CD4-positive, alpha-beta T cell (primary cell): ENCODE measurements at regions not wholly inside any gene's neighbourhood (a gene's known extent, or its start where the extent isn't known, plus 50 kb on each side); places are given as distances from the start of the nearest gene placed in this dataset.

Source experiments
- ATAC-seq: fragments of 200-7000 bp; cut with Tn5 transposase; one replicate; pipeline ENCODE4 v1.10.0; 2022; ENCODE audit warnings: mild to moderate bottlenecking; ENCODE audit not compliant: poor library complexity
- CTCF ChIA-PET: fragments of 350-600 bp; sonication (Branson Sonifier 250); formaldehyde crosslinking; loops from one replicate; lab custom pipeline; 2021; ENCODE audit warnings: antibody characterized with exemption, inconsistent platforms; lab: Charles Lee
- POLR2A ChIA-PET: fragments of 350-600 bp; sonication (Branson Sonifier 250); formaldehyde crosslinking; loops from one replicate; lab custom pipeline; 2021; ENCODE audit warnings: antibody characterized with exemption, inconsistent platforms; lab: Charles Lee
- DNase-seq, 14 experiments: peaks; one replicate each; pipeline ENCODE4 v3.0.0-alpha.2; 2013 to 2020; ENCODE audit warnings: mixed read lengths in 2 of 14
- H3K27ac ChIP-seq, 2 donors: one replicate each; pipeline versions ENCODE4 v1.5.1 to v1.7.0; 2013; ENCODE audit warnings: low read length in 2 of 2, low read depth in 1 of 2, mild to moderate bottlenecking in 1 of 2
- H3K27me3 ChIP-seq, 2 experiments: 1 replicate in 1 of 2; 2 replicates in 1 of 2; pipeline versions ENCODE4 v1.6.1 to v1.7.0; 2013; ENCODE audit warnings: low read length in 2 of 2, control low read depth in 1 of 2, mild to moderate bottlenecking in 1 of 2, moderate library complexity in 1 of 2; ENCODE audit not compliant: insufficient read depth in 2 of 2, control insufficient read depth in 1 of 2
- H3K36me3 ChIP-seq: one replicate; pipeline ENCODE4 v1.6.1; 2013; ENCODE audit warnings: low read length, control low read depth; ENCODE audit not compliant: insufficient read depth
- H3K4me1 ChIP-seq: one replicate; pipeline ENCODE4 v1.6.1; 2013; ENCODE audit warnings: low read length, control low read depth; ENCODE audit not compliant: insufficient read depth
- H3K4me3 ChIP-seq: one replicate; pipeline ENCODE4 v1.5.1; 2013; ENCODE audit warnings: mild to moderate bottlenecking, low read length, moderate library complexity
- H3K9me3 ChIP-seq, 2 experiments: 1 replicate in 1 of 2; 2 replicates in 1 of 2; pipeline versions ENCODE4 v1.6.1 to v1.7.0; 2013; ENCODE audit warnings: low read length in 2 of 2, mild to moderate bottlenecking in 2 of 2, control low read depth in 1 of 2, moderate library complexity in 1 of 2; ENCODE audit not compliant: control insufficient read depth in 1 of 2, insufficient read depth in 1 of 2
- H3K27ac Mint-ChIP-seq: one replicate; pipeline ENCODE4 v1.8.0; 2020; ENCODE audit warnings: mixed read lengths
- H3K27me3 Mint-ChIP-seq: one replicate; pipeline ENCODE4 v1.8.0; 2021; ENCODE audit warnings: mixed read lengths
- H3K36me3 Mint-ChIP-seq: one replicate; pipeline ENCODE4 v1.8.0; 2021; ENCODE audit warnings: low read depth, mixed read lengths
- H3K4me1 Mint-ChIP-seq: one replicate; pipeline ENCODE4 v1.8.0; 2021; ENCODE audit warnings: low read depth, mixed read lengths
- H3K4me3 Mint-ChIP-seq: one replicate; pipeline ENCODE4 v1.8.0; 2020; ENCODE audit warnings: mild to moderate bottlenecking, mixed read lengths
- H3K9me3 Mint-ChIP-seq: one replicate; pipeline ENCODE4 v1.8.0; 2020; ENCODE audit warnings: mixed read lengths
- intact Hi-C, 2 experiments: fragments of 100-400 bp; cut with DNase I in 1 of 2; cut with micrococcal nuclease in 1 of 2; formaldehyde crosslinking; loops; one replicate each; pipeline versions ENCODE4 v1.15.1 to v1.9.0; 2023 to 2025; cut with DNase I, micrococcal nuclease
- TF ChIP-seq, protein P1 (sequence below): fragments of 200-600 bp; IDR thresholded peaks from one replicate; pipeline ENCODE4 v1.8.0; 2022; ENCODE audit warnings: antibody characterized with exemption, mild to moderate bottlenecking

DNA sequence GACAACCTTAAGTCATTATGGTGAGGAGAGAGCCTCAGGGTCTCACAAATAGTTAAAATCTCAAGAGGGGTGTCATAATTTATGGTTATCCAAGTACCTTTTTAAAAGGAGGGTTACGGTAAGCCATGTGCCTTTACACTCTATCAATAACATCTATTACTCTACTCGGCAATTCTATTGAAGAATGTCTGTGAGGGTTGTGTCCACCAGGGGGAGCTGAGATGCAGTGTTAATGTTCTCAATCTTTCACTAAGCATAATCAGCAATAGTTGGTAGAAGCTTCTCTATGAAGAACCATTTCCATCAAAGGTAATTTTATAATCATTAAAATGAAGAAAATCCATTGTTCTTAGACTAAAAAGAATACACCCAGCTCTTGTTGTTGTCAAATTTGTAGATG, 457.4 kb downstream of the CENPC start:
- Mint-ChIP-seq H3K27me3 (no peaks in the 10 kb centered on the region), H3K4me3 (no peak overlapping the region), H3K36me3 (no peaks in the 10 kb centered on the region), H3K9me3 (no peaks in the 10 kb centered on the region), H3K4me1 (no peaks in the 10 kb centered on the region), H3K27ac (no peak overlapping the region)
- peak in 8 of 14 experiments; percentile 3 to 41 (median 24) for DNase-seq
- no peak overlapping the region for H3K27ac ChIP-seq
- intact Hi-C loops = loop anchor here (1.0 to 5.0 kb wide), 3 partner anchors 239 to 1089 kb away; no protein-coding TSS in a partner anchor
- ATAC-seq = no peak
- no peaks in the 10 kb centered on the region for H3K36me3 ChIP-seq
- TF ChIP-seq, protein P1, sequence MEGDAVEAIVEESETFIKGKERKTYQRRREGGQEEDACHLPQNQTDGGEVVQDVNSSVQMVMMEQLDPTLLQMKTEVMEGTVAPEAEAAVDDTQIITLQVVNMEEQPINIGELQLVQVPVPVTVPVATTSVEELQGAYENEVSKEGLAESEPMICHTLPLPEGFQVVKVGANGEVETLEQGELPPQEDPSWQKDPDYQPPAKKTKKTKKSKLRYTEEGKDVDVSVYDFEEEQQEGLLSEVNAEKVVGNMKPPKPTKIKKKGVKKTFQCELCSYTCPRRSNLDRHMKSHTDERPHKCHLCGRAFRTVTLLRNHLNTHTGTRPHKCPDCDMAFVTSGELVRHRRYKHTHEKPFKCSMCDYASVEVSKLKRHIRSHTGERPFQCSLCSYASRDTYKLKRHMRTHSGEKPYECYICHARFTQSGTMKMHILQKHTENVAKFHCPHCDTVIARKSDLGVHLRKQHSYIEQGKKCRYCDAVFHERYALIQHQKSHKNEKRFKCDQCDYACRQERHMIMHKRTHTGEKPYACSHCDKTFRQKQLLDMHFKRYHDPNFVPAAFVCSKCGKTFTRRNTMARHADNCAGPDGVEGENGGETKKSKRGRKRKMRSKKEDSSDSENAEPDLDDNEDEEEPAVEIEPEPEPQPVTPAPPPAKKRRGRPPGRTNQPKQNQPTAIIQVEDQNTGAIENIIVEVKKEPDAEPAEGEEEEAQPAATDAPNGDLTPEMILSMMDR = peak; percentile 58
- ChIA-PET POLR2A (interaction anchor here (0.6 kb wide), 1 partner anchor 239 kb away, joined by 3 read pairs; no protein-coding TSS in a partner anchor), CTCF (interaction anchor here (1.0 kb wide), 1 partner anchor 16 kb away, joined by 3 read pairs; no protein-coding TSS in a partner anchor)
- H3K4me3 ChIP-seq = no peak overlapping the region
- H3K4me1 ChIP-seq = no peaks in the 10 kb centered on the region
- peaks cover 0 to 5% of the 10 kb centered on the region in 2 experiments for H3K27me3 ChIP-seq
- H3K9me3 ChIP-seq = no peaks in the 10 kb centered on the region

DNA sequence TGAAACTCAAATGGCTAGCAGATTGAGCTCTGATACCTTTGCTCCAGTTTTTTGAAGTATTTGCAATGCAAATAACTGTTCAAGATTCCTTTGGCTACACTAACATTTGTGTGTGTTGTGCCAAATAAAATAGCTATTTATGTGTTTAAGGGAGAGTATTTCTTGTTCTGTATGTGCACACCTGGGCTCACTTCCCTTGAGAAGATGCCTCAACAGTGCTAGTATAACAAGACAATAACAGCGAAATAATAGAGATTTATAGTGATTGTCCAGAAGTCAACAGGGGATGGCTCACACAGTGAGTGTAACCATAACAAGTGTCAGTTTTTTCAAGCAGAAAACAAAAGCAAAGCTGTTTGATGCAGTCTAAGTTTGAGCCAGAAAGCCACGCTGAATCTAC, 460.5 kb downstream of the CENPC start:
- Histone ChIP-seq H3K4me1 (no peaks in the 10 kb centered on the region), H3K27me3 (peaks cover 0 to 5% of the 10 kb centered on the region in 2 experiments), H3K27ac (no peak overlapping the region), H3K36me3 (no peaks in the 10 kb centered on the region), H3K4me3 (no peak overlapping the region), H3K9me3 (no peaks in the 10 kb centered on the region)
- Mint-ChIP-seq H3K9me3 (no peaks in the 10 kb centered on the region), H3K4me3 (no peak overlapping the region), H3K4me1 (no peaks in the 10 kb centered on the region), H3K27me3 (no peaks in the 10 kb centered on the region), H3K27ac (no peak overlapping the region), H3K36me3 (no peaks in the 10 kb centered on the region)
- POLR2A ChIA-PET = no interaction called here
- TF ChIP-seq, protein P1 = no peak
- CTCF ChIA-PET = no interaction called here
- DNase-seq (no peak), ATAC-seq (no peak)
- intact Hi-C loops = loop anchor here (5.0 kb wide), 2 partner anchors 243 to 1093 kb away; no protein-coding TSS in a partner anchor

DNA sequence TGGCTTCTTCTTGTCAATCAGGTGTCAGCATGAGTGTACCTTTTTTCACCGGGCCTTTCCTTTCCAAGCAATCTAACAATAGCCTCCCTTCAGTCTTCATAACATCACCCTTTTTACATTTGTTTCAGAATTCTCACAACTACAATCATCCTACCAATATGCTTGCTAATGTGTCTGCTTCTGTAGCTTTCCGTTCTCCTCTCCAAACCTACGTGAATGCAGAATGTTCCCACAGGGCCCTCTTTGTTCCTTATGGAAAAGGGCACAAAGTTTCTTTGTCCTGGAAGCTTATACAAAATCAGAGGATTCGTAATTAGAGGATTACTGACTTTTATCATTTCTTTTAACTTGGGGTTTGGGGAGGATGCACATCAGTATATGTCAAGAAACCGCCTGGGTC, 461.8 kb downstream of the CENPC start:
- Histone ChIP-seq H3K4me1 (no peaks in the 10 kb centered on the region), H3K4me3 (no peak overlapping the region), H3K9me3 (no peaks in the 10 kb centered on the region), H3K27me3 (peaks cover 0 to 5% of the 10 kb centered on the region in 2 experiments), H3K27ac (no peak overlapping the region), H3K36me3 (no peaks in the 10 kb centered on the region)
- no peaks in the 10 kb centered on the region for H3K4me1 Mint-ChIP-seq
- H3K36me3 Mint-ChIP-seq = no peaks in the 10 kb centered on the region
- ChIA-PET POLR2A (no interaction called here), CTCF (no interaction called here)
- ATAC-seq = no peak
- no peak overlapping the region for H3K27ac Mint-ChIP-seq
- no peaks in the 10 kb centered on the region for H3K9me3 Mint-ChIP-seq
- intact Hi-C loops = no loop called here
- TF ChIP-seq, protein P1 = no peak
- H3K4me3 Mint-ChIP-seq = no peak overlapping the region
- no peaks in the 10 kb centered on the region for H3K27me3 Mint-ChIP-seq
- no peak for DNase-seq
